Osteoblast (primary cell): ENCODE measurements at regions not wholly inside any gene's neighbourhood (a gene's known extent, or its start where the extent isn't known, plus 50 kb on each side); places are given as distances from the start of the nearest gene placed in this dataset.

ENCODE experiments used
- DNase-seq: peaks from one replicate; pipeline ENCODE4 v3.0.0; 2011; ENCODE audit warnings: low spot score, mixed read lengths; ENCODE audit not compliant: insufficient read length; ENCODE audit errors: missing footprints
- H2AFZ ChIP-seq: 2 replicates; pipeline ENCODE4 v1.6.0; 2011; ENCODE audit warnings: mild to moderate bottlenecking, low read length
- H3K27ac ChIP-seq: 2 replicates; pipeline ENCODE4 v1.5.1; 2011; ENCODE audit warnings: mild to moderate bottlenecking, low read depth, low read length, moderate library complexity
- H3K27me3 ChIP-seq: 2 replicates; pipeline ENCODE4 v1.6.0; 2012; ENCODE audit warnings: mild to moderate bottlenecking, control low read depth, inconsistent platforms, low read length, moderate library complexity; ENCODE audit not compliant: insufficient read depth
- H3K36me3 ChIP-seq: 2 replicates; pipeline ENCODE4 v1.5.1; 2011; ENCODE audit warnings: mild to moderate bottlenecking, low read length, control low read depth, moderate library complexity; ENCODE audit not compliant: insufficient read depth
- H3K4me1 ChIP-seq: 2 replicates; pipeline ENCODE4 v1.5.1; 2011; ENCODE audit warnings: mild to moderate bottlenecking, low read length, control low read depth, moderate library complexity; ENCODE audit not compliant: insufficient read depth
- H3K4me2 ChIP-seq: 2 replicates; pipeline ENCODE4 v1.6.0; 2011; ENCODE audit warnings: mild to moderate bottlenecking, low read length; ENCODE audit not compliant: insufficient read depth
- H3K4me3 ChIP-seq: fragments of 200-600 bp; sonication (generic); 3 replicates; pipeline ENCODE4 v1.5.1; 2012; ENCODE audit warnings: mild to moderate bottlenecking, low read length, inconsistent platforms; ENCODE audit not compliant: insufficient read depth
- H3K79me2 ChIP-seq: 2 replicates; pipeline ENCODE4 v1.6.0; 2012; ENCODE audit warnings: mild to moderate bottlenecking, low read length, control low read depth, inconsistent platforms; ENCODE audit not compliant: insufficient read depth
- H3K9me3 ChIP-seq: 2 replicates; pipeline ENCODE4 v1.5.1; 2011; ENCODE audit warnings: low read depth, low read length, control low read depth
- H4K20me1 ChIP-seq: 2 replicates; pipeline ENCODE4 v1.6.0; 2012; ENCODE audit warnings: mild to moderate bottlenecking, low read length, control low read depth; ENCODE audit not compliant: insufficient read depth
- TF ChIP-seq, protein P1 (sequence below): IDR thresholded peaks from 2 replicates; pipeline ENCODE4 v1.5.1; 2011; ENCODE audit warnings: mild to moderate bottlenecking, low read depth, low read length, moderate library complexity; ENCODE audit errors: extremely low read depth

- peak overlapping the region; percentile 5 for H3K4me2 ChIP-seq
- no peaks in the 10 kb centered on the region for H3K79me2 ChIP-seq
- DNase-seq, result peak; percentile 21
- H3K4me3 ChIP-seq, result no peak overlapping the region
- no peaks in the 10 kb centered on the region for H3K36me3 ChIP-seq
- H3K4me1 ChIP-seq, result peaks cover 46% of the 10 kb centered on the region
- no peaks in the 10 kb centered on the region for H3K9me3 ChIP-seq
- H4K20me1 ChIP-seq, result no peaks in the 10 kb centered on the region
- peak overlapping the region; percentile 11 for H3K27ac ChIP-seq
- H2AFZ ChIP-seq, result no peak overlapping the region
- no peaks in the 10 kb centered on the region for H3K27me3 ChIP-seq
- TF ChIP-seq, protein P1, sequence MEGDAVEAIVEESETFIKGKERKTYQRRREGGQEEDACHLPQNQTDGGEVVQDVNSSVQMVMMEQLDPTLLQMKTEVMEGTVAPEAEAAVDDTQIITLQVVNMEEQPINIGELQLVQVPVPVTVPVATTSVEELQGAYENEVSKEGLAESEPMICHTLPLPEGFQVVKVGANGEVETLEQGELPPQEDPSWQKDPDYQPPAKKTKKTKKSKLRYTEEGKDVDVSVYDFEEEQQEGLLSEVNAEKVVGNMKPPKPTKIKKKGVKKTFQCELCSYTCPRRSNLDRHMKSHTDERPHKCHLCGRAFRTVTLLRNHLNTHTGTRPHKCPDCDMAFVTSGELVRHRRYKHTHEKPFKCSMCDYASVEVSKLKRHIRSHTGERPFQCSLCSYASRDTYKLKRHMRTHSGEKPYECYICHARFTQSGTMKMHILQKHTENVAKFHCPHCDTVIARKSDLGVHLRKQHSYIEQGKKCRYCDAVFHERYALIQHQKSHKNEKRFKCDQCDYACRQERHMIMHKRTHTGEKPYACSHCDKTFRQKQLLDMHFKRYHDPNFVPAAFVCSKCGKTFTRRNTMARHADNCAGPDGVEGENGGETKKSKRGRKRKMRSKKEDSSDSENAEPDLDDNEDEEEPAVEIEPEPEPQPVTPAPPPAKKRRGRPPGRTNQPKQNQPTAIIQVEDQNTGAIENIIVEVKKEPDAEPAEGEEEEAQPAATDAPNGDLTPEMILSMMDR, result no peak
Observed at GRCh38 chr7:15757041-15758000, 70.8 kb upstream of the MEOX2 start.

DNA sequence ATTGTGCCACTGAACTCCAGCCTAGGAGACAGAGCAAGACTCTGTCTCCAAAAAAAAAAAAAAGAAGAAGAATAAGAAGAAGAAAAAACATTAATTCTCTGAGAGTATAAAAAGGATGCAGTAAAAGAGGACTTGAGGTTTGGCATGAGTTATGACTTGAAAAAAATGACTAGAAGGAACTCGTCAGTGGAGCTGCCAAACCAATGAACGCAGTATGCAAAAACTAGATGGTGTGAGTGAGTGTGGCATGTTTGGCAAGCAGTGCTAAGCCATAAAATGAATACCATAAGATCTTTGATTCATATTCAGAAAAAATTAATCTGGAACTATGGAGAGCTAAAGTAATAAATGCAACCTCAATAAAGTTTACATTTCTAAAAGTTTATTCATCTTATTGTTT, 68.6 kb upstream of the MEOX2 start:
- H3K79me2 ChIP-seq, result no peaks in the 10 kb centered on the region
- no peaks in the 10 kb centered on the region for H3K9me3 ChIP-seq
- H3K27me3 ChIP-seq, result no peaks in the 10 kb centered on the region
- no peak overlapping the region for H2AFZ ChIP-seq
- H3K36me3 ChIP-seq, result no peaks in the 10 kb centered on the region
- H4K20me1 ChIP-seq, result no peaks in the 10 kb centered on the region
- TF ChIP-seq, protein P1, result no peak
- H3K4me1 ChIP-seq, result peaks cover 67% of the 10 kb centered on the region
- peak overlapping the region; percentile 75 for H3K27ac ChIP-seq
- peak overlapping the region; percentile 59 for H3K4me2 ChIP-seq
- H3K4me3 ChIP-seq, result no peak overlapping the region
- peak; percentile 72 for DNase-seq

- H3K79me2 ChIP-seq, result no peaks in the 10 kb centered on the region
- H2AFZ ChIP-seq, result no peak overlapping the region
- peak overlapping the region; percentile 59 for H3K4me2 ChIP-seq
- TF ChIP-seq, protein P1, result no peak
- peak; percentile 52 for DNase-seq
- no peaks in the 10 kb centered on the region for H3K27me3 ChIP-seq
- H3K4me3 ChIP-seq, result no peak overlapping the region
- peaks cover 68% of the 10 kb centered on the region for H3K4me1 ChIP-seq
- no peaks in the 10 kb centered on the region for H3K9me3 ChIP-seq
- H4K20me1 ChIP-seq, result no peaks in the 10 kb centered on the region
- peak overlapping the region; percentile 75 for H3K27ac ChIP-seq
- no peaks in the 10 kb centered on the region for H3K36me3 ChIP-seq
Observed at GRCh38 chr7:15753887-15754579, 67.5 kb upstream of the MEOX2 start.

GRCh38 chr7:15752377-15752776, 65.9 kb upstream of the MEOX2 start:
- DNase-seq, result no peak
- Histone ChIP-seq H4K20me1 (no peaks in the 10 kb centered on the region), H3K4me2 (peak overlapping the region; percentile 74), H3K27me3 (no peaks in the 10 kb centered on the region), H3K79me2 (no peaks in the 10 kb centered on the region), H3K4me3 (no peak overlapping the region), H3K36me3 (no peaks in the 10 kb centered on the region), H3K4me1 (peaks cover 63% of the 10 kb centered on the region), H3K27ac (peak overlapping the region; percentile 88), H2AFZ (no peak overlapping the region), H3K9me3 (no peaks in the 10 kb centered on the region)
- TF ChIP-seq, protein P1, result no peak
